HG03565 (cell line): ENCODE measurements at regions not wholly inside any gene's neighbourhood (a gene's known extent, or its start where the extent isn't known, plus 50 kb on each side); places are given as distances from the start of the nearest gene placed in this dataset.

Experiments
- ATAC-seq: cut with Tn5 transposase; IDR thresholded peaks from one replicate; pipeline ENCODE4 v1.9.1; 2021; ENCODE audit warnings: mild to moderate bottlenecking, moderate library complexity; ENCODE audit not compliant: unreplicated experiment

DNA sequence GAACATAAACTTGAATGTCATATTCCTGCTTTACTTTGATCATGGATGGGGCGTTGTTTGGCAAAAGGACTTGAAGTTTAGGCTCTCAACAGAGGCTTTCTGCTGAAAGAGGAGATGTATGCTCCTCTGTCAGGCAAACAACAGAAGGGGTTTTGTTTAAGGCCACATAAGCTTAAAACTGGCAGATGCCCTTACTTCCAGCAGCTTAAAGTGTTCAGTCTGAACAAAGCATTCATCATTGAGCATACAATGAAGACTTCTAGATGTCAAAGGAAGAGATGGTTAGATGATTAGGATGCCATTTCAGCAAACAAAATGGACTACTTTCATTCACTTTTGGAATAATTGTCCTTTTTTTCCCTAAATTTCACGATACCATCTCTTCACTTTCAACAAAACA is 484.5 kb downstream of the SLITRK6 start:
- no peak for ATAC-seq

DNA sequence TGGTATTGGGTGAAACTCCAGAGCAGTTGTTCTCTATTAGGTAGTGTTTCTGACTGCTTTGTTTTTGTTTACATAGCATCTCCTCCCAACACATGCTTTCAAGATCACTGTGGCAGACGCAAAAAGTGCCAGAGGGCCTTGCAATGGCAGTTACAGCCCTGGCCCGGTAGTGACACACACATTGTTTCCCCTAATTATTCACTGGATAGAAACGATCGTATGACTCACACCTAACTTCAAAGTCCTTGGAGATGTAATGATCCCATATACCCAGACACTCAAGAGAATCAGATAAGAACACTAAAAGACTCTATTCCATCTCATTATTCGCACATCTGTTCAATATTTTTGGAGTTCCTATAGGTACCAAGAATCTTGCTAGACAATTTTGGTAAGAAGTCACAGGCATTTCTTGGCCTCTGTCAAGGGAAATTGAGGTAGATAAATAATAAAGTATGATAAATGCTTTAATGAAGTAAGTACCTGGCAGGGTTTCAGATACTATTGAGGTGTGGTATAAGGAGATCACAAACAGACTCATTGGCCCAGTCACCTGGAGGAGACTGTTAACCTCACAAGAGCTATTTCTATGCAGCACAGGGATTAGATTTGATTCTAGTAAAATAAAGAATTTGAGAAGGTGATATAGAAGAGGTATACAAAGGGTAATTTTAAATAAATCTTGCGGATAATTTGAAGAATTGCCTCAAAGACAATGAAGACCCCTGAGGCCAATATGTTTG is 485.3 kb downstream of the SLITRK6 start:
- ATAC-seq: no peak

DNA sequence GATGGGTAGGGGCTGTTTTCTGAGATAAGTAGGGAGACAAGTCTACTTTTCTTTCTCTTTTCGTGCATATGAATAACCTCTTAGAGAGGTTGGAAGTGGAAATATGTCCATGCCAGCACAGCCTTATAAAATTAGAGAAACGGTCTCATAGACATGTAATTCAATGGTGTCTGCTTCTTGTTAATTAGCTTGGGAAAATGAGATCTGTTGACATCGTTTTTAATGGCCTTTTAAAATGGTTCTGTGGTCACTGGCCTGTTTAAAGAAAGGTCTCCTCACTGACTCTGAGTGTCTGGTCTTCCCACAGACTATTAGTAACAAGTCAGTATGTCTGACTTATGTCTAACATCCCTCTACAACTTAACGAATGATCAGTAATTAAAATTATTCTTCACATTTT is 487.1 kb downstream of the SLITRK6 start:
- ATAC-seq: no peak

DNA sequence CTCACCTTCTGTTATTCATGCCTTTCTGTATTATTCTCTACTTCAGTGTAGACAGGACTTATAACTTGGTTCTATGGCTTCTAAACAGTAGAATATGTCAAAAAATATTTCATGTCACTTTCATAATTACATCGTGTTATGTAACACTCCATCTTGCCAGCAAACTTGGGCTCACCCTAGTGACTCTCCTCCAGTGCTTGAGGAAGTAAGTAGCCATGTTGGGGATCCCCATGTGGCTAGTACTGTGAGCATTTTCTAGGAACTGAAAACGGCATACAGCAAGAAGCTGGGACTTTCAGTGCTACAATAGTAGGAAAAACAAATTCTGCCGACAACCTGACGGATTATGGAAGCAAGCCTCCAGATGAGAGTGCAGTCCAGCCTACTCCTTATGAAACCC is 495.6 kb downstream of the SLITRK6 start:
- no peak for ATAC-seq

DNA sequence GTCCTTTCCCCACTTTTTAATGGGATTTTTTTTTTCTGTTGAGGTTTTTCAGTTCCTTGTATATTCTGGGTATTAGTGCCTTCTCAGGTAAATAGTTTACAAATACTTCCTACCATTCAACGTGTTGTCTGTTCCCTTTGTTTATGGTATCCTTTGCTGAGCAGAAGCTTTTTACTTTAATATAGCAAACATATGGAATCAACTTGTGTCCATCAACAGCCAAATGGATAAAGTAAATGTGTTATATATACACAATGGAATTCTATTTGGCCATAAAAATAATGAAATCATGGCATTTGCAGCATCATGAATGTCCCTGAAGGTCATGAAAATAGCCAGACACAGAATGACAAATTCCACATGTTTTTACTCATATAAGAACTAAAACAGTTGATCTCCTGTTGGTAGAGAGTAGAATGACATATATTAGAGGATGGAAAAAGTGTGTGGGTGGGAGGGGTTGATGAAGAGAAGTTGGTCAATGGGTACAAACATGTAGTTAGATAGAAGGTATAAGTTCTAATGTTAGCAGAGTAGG is 500.8 kb downstream of the SLITRK6 start:
- no peak for ATAC-seq

DNA sequence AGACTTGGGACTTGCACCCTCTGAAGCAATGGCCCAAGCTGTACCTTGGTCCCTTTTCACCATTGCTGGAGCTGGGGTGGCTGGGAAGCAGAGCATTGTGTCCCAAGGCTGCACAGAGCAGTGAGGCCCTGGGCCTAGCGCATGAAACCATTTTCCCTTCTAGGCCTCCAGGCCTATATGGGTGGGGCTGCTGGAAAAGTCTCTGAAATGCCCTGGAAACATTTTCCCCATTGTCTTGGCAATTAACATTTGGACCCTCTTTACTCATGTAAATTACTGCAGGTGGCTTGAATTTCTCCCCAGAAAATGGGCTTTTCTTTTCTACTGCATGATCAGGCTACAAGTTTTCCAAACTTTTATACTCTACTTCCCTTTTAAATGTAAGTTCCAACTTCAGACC is 510.5 kb downstream of the SLITRK6 start:
- no peak for ATAC-seq

DNA sequence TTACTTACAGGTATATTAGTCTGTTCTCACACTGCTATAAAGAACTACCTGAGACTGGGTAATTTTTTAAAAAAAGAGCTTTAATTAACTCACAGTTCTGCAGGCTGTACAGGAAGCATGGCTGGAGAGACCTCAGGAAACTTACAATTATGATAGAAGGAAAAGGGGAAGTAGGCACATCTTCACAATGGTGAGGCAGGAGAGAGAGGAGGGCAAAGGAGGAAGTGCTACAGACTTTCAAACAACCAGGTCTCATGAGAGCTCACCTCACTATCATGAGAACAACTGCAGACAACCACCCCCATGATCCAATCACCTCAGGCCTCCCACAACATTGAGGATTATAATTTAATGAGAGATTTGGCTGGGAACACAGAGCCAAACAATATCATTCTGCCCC is 511.7 kb downstream of the SLITRK6 start:
- no peak for ATAC-seq

DNA sequence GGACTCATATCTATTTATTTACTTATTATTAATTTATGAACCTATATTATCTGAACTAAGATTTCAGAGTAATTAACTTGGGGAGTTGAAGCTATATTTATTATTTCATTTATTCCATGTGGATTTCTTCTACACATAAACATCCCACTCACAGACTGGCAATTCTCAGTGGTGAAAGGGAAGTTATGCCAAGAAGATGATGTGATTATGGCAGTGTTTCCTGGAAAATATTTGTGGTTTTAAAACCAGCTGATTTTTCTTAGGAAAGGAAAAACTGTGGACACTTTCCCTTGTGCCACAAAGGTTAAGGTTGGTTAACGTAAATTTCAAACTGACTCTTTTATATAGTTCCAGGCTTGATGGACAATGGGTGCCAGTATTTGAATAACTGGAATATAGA is 513.1 kb downstream of the SLITRK6 start:
- no peak for ATAC-seq

DNA sequence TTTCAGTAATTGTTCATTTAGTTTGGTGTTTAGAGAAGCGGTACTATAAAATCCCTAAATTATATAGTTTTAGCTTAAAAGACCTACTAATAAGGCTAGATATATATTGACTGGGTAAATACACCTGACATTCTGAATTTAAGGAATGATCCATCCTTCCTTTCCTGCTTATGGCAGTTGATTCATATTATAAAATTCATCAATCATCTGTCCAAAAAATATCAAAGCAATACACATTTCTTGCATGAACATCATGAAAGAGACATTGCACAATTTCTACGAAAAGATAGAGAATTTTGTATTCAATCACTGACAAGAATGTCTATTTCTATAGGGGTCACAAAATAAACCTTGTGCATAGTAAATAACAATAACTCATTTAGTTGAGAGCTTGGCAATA is 514.9 kb downstream of the SLITRK6 start:
- ATAC-seq: no peak

DNA sequence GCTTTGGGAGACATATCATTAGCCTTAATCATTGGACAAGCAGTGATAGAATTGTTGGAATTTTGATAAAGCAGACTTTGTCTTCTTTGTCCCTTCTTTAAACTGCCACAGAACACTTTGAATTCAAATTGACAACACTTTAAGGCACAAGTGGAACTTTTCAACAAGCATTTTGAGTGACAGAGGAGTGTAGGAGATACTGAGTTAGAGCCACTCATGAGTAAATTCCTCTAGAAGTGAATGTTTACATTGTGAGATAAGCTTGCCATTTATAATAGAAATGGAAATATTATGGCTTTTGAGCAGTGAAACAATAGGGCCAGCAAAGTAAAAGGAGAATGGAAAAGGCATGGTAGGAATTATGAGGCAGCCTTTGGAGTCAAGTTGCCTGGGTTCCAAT is 515.8 kb downstream of the SLITRK6 start:
- no peak for ATAC-seq

DNA sequence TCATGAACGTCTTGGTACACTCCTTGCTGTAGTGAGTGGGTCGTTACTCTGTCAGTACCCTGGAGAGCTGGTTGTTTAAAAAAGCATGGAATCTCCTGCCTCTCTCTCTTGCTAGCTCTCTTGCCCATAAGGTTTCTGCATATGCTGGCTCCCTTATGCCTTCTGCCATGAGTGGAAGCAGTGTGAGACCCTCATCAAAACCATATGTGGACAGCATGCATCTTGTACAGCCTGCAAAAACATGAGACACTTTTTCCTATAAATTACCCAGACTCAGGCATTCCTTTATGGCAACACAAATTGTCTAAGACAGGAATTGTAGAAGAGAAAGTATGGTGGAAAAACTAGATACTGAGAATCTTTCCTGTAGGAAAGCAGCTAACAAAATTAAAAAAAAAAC is 516.3 kb downstream of the SLITRK6 start:
- ATAC-seq: no peak

DNA sequence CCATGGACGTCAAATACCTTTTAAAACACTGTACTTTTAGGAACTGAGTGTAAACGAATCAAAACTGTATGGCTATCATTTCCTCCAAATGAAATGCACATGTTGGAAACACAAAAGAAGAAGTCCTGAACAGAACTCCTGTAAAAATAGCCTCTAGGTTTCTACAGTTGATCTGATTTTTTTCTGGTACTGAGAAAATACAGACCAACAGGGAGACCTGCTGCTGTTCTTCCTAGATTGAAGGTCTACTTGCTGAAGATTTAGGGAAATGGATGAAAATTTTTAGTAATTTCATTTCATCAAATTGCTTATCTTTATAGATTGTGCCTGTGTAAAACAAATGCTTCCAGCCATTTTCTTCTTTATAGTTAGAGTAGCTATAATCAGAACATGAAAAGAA is 520.4 kb downstream of the SLITRK6 start:
- no peak for ATAC-seq

DNA sequence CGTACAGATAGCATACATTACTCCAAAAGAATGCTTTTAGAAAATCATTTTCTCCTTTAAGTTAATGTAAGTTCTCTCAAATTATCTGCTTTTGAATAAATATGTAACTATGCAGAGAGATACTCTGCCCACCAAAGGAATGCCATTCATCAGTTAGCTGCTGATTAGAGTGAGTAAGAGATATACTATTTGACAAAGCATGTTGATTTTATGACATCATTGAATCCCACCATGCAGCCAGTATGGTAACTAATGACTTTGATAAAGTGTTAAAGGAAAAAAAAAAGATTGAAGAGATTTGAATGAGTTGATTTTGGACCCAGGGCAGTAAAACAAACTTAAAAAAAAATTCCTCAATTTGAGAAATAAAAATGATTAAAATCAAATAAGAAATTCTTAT is 521.5 kb downstream of the SLITRK6 start:
- ATAC-seq: no peak

DNA sequence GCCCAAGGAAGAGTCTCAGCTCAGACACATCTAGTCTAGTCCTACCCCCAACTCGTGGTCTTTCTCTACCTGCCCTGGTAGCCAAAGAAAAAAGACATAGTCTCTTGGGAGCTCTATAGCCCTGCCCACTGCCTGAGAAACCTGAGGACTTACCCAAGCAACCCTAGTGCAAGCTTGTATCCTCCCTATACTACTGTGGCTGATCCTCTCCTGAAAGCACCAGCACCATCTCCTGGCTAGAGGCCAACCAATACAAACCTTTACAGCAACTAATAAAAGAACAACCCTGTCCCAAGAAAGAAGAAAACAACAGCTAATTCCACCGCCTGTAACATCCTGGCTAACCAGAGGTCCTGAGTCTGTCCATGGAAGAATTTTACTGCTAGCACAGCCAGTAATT is 532.4 kb downstream of the SLITRK6 start:
- no peak for ATAC-seq

DNA sequence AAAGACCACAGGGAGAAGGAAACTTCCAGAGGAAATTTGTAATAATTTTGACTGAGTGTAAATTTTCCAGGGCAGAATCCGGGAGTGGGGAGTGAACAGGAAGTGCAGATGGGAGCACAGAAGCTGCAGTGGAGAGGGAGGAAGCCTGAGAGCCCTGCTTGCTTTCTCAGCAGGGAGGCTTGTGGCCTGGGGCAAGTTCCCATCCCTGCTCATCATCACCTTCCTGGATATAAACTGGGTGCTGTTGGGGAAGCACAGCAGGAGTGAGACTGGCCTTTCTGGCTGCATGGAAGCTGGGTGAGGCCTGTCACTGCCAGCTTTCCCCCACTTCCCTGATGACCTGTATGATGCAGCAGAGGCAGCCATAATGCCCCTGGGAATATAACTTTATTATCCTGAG is 532.9 kb downstream of the SLITRK6 start:
- no peak for ATAC-seq

DNA sequence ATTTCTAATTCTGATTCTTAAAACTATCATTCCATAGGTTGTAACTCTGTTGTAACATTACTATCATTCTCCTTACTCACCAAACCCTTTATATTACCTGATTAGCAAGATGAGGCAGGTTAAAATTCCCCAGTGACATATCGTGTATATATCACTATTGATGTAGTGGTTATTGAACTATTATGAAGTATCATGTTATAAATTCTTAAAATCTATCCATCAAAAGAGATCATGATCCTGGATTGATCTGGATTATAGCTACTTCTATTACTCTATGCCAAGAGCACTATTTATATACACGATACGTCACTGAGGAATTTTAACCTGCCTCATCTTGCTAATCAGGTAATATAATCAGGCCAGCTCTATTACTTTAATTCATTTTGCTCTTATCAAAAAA is 533.9 kb downstream of the SLITRK6 start:
- no peak for ATAC-seq

DNA sequence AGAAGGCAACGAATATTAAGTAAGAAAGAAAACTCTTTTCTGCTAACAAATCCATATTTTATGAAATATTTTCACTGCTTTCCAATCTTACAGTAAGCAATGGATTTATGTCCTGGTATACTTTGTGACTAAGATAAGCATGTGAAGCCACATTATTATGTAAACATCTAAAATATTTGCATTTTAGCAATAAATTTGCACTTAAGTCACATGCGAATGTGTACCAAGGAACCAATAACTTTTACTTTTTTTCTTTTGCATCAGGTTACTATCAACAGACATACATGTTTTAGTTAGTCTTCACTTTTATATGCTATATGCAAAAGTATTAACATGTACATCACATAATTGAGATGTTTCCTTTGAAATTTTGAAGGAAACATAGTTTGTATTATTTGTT is 536.7 kb downstream of the SLITRK6 start:
- no peak for ATAC-seq

DNA sequence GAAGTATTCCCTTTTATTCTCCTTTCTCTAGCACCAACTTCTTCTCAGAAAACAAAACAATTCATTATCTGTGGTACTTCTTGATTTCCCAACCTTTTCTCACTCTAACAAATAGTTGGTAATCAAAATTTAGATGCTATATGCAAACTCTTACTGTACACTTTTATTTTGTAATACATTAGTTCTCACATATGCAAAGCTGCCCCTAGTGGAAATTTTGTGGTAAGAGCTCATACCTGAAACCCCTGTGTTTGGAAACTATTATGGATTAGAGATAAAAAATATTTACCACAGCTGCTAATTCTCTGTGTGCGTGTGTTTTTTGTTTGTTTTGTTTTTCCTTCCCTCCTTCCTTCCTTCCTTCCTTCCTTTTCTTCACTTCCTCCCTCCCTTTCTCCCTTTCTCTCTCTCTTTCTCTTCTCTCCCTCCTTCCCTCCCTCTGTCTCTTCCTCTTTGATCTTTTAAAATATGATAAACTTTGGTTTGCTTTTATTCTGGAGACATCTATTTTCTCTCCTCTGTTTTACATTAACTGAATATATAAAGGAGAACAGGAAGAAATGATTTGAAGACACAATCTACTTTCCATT is 537.4 kb downstream of the SLITRK6 start:
- no peak for ATAC-seq

DNA sequence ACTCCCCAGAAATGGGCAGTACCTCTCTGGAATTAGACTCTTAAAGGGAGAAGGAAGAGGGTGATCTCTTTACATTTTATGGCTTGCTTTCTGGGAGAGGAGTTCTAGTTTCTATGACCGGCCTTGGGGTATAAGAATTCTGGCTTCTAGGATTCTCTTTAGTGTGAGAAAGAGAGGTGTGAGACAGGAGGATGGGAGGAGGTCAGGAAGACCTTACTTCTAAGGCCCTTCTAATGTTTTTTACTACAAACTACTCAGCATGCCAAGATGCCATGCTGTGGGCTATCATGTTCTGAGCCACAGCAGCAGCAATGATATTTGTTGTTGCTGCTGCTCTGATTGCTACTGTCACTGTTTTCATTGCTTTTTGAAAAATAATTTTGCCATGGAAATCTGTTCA is 538.3 kb downstream of the SLITRK6 start:
- no peak for ATAC-seq

DNA sequence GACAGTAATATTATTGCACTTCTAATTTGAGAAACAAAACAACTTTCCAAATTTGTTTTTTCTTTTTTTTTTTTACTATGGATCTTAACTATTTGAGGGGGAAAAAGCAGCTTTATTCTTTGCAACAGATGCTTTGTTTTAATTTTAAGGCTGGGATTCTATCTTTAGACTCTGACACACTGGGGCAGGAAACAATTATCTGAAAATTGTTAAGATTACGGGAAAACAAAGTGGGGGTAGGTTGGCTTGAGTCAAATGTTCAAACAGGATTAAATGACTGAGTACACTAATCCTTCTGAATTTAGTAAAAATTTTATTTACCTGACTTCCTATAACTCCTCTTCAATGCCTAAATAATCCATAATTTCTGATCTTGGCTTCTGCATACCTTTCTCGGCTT is 543.2 kb downstream of the SLITRK6 start:
- ATAC-seq: no peak

DNA sequence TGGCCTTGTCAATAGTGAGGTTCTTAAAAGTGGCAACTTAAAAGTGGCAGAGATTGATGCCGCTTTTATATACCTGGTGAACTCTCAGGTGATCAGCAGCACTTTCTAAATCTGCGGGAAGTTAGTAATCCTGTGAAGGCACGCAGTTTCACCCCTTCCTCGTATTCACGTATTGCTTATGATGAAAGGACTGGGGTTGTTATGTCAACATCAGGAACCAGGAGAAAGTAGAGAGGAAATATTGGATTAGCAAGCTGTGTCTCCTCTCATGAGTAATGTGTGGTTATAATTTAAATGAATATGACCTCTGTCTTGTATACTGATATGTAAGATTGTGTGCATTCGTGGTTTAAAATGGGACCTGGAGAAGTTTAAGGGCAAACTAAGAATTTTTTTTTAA is 544.6 kb downstream of the SLITRK6 start:
- no peak for ATAC-seq

DNA sequence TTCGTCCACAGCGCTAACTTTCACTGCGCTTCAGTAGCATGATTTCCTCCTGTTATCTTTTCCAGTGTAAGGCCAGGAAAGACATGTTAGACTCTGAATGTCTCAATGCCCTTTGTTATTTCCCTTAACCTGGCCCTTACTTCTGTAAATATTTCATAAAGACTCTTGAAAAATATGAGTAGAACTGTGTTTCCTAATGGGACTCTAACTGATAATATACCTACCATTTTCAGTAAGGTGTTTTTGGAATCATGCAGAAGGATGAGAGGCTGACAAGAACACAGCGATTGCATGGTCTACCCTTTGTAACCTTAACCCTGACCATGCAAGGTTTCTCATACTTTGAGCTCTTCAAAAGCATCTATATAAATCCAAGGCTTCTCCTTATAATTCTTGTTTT is 550.1 kb downstream of the SLITRK6 start:
- ATAC-seq: no peak

DNA sequence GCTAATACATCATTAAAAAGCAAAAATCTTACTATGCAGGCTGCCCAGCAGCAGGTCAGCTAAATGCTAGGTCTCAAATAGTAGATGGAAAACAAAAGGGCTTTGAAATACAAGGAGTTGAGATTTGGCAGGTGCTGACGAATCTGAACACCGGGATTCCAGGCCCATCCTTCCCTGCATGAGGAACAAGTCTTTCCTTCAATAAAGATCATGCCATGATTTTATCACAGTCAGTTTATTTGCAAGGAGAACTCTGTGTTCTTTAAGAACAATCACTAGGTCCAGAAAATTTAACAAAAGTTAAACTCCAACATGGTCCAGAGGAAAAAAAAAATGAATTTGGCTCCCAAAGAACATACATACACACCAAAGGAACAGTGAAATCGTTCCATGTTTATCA is 551.4 kb downstream of the SLITRK6 start:
- ATAC-seq: no peak
